ENCODE measurements at regions not wholly inside any gene's neighbourhood (a gene's known extent, or its start where the extent isn't known, plus 50 kb on each side); places are given as distances from the start of the nearest gene placed in this dataset.

GRCh38 chr22:44442186-44442815 is 55.7 kb downstream of the RTL6 start:
- H3K27ac ChIP-seq, result no peak overlapping the region
- no peak for DNase-seq (ENCODE audit: low read depth, low spot score)

GRCh38 chr22:44441401-44442185 is 56.4 kb downstream of the RTL6 start:
- no peak for DNase-seq (ENCODE audit: low read depth, low spot score)
- no peak overlapping the region for H3K27ac ChIP-seq

GRCh38 chr22:44440224-44441160 is 57.5 kb downstream of the RTL6 start:
- DNase-seq (ENCODE audit: low read depth, low spot score), result no peak
- no peak overlapping the region for H3K27ac ChIP-seq

- H3K27ac ChIP-seq, result no peak overlapping the region
- no peak for DNase-seq (ENCODE audit: low read depth, low spot score)
Observed at GRCh38 chr22:44439356-44440223, 58.4 kb downstream of the RTL6 start.

GRCh38 chr22:44438481-44439131 is 59.4 kb downstream of the RTL6 start:
- no peak overlapping the region for H3K27ac ChIP-seq
- no peak for DNase-seq (ENCODE audit: low read depth, low spot score)

GRCh38 chr22:44438056-44438455 is 60.0 kb downstream of the RTL6 start:
- DNase-seq (ENCODE audit: low read depth, low spot score), result no peak
- H3K27ac ChIP-seq, result no peak overlapping the region

GRCh38 chr22:44437216-44438055 is 60.6 kb downstream of the RTL6 start:
- H3K27ac ChIP-seq, result no peak overlapping the region
- DNase-seq (ENCODE audit: low read depth, low spot score), result no peak

GRCh38 chr22:44436736-44437135 is 61.3 kb downstream of the RTL6 start:
- DNase-seq (ENCODE audit: low read depth, low spot score), result no peak
- H3K27ac ChIP-seq, result no peak overlapping the region

- no peak overlapping the region for H3K27ac ChIP-seq
- no peak for DNase-seq (ENCODE audit: low read depth, low spot score)
Observed at GRCh38 chr22:44431256-44431655, 66.8 kb downstream of the RTL6 start.

- no peak overlapping the region for H3K27ac ChIP-seq
- DNase-seq (ENCODE audit: low read depth, low spot score), result no peak
Observed at GRCh38 chr22:44430716-44431115, 67.3 kb downstream of the RTL6 start.

GRCh38 chr22:44429941-44430587 is 68.0 kb downstream of the RTL6 start:
- DNase-seq (ENCODE audit: low read depth, low spot score), result no peak
- H3K27ac ChIP-seq, result no peak overlapping the region

GRCh38 chr22:44428941-44429830 is 68.8 kb downstream of the RTL6 start:
- no peak overlapping the region for H3K27ac ChIP-seq
- DNase-seq (ENCODE audit: low read depth, low spot score), result no peak

GRCh38 chr22:44427611-44428470 is 70.2 kb downstream of the RTL6 start:
- H3K27ac ChIP-seq, result no peak overlapping the region
- no peak for DNase-seq (ENCODE audit: low read depth, low spot score)

GRCh38 chr22:44426981-44427380 is 71.1 kb downstream of the RTL6 start:
- no peak overlapping the region for H3K27ac ChIP-seq
- no peak for DNase-seq (ENCODE audit: low read depth, low spot score)

GRCh38 chr22:44425694-44426045 is 72.4 kb downstream of the RTL6 start:
- no peak for DNase-seq (ENCODE audit: low read depth, low spot score)
- no peak overlapping the region for H3K27ac ChIP-seq

Data from epithelial cell of prostate (primary cell).